HepG2 (cell line): ENCODE measurements at regions not wholly inside any gene's neighbourhood (a gene's known extent, or its start where the extent isn't known, plus 50 kb on each side); places are given as distances from the start of the nearest gene placed in this dataset.

ENCODE experiments used
- ATAC-seq: fragments of 200-7000 bp; cut with Tn5 transposase; 3 replicates; pipeline ENCODE4 v1.9.1; 2020; ENCODE audit warnings: mild to moderate bottlenecking, moderate library complexity
- BruUV-seq: library from RNA; stranded (reverse); fragments of 400-500 nt; replicated peaks from 2 replicates; lab custom pipeline; 2021; lab: Mats Ljungman, UMichigan
- CTCF ChIA-PET: fragments of 300-600 bp; formaldehyde crosslinking; extraction: SDS; loops from one replicate; lab custom pipeline; 2021; ENCODE audit warnings: low total read pairs, inconsistent platforms, low intra/inter-chr PET ratio; lab: Yijun Ruan, JAX
- POLR2A ChIA-PET: fragments of 350-600 bp; sonication (Branson Sonifier 250); formaldehyde crosslinking; loops from one replicate; lab custom pipeline; 2020; ENCODE audit warnings: antibody characterized with exemption, inconsistent platforms; lab: Yijun Ruan, JAX
- DNase-seq: peaks from one replicate; pipeline ENCODE4 v3.0.0-alpha.2; 2015; ENCODE audit warnings: low spot score
- FAIRE-seq: peaks from 3 replicates; lab custom pipeline; 2011; peaks lifted over from hg19 to GRCh38; lab: Jason Lieb, UNC
- H2AFZ ChIP-seq: one replicate; pipeline ENCODE4 v1.6.1; 2011; ENCODE audit warnings: low read length, inconsistent platforms
- H3K27ac ChIP-seq: fragments of 300-600 bp; 3 replicates; pipeline ENCODE4 v1.8.0; 2011; ENCODE audit warnings: mixed run types, mild to moderate bottlenecking, mixed read lengths, low read length, inconsistent platforms; ENCODE audit not compliant: insufficient read depth; ENCODE audit errors: extremely low read length
- H3K27me3 ChIP-seq, 2 experiments: fragments of 200-600 bp in 1 of 2; 2 replicates in 1 of 2; 3 replicates in 1 of 2; pipeline versions ENCODE4 v1.6.0 to v1.8.0; 2011; ENCODE audit warnings: low read length in 2 of 2, mild to moderate bottlenecking in 2 of 2, moderate library complexity in 2 of 2, inconsistent platforms in 1 of 2; ENCODE audit not compliant: insufficient read depth in 2 of 2, control insufficient read depth in 1 of 2
- H3K36me3 ChIP-seq, 2 experiments: fragments of 200-600 bp in 1 of 2; replicated peaks in 1 of 2; 2 replicates in 1 of 2; 3 replicates in 1 of 2; pipeline versions ENCODE4 v1.5.1 to v1.8.0; 2011; ENCODE audit warnings: low read length in 2 of 2, inconsistent platforms in 1 of 2; ENCODE audit not compliant: insufficient read depth in 2 of 2, control insufficient read depth in 1 of 2
- H3K4me1 ChIP-seq: 2 replicates; pipeline ENCODE4 v1.5.1; 2012; ENCODE audit warnings: low read length, inconsistent platforms; ENCODE audit not compliant: insufficient read depth
- H3K4me2 ChIP-seq: 2 replicates; pipeline ENCODE4 v1.6.0; 2011; ENCODE audit warnings: low read depth, low read length, inconsistent platforms
- H3K4me3 ChIP-seq, 3 experiments: fragments of 200-600 bp in 1 of 3; sonication (generic), shearing (Covaris generic) in 1 of 3; replicated peaks in 1 of 3; 2 replicates each; pipeline ENCODE4 v1.5.1; 2011 to 2016; ENCODE audit warnings: low read length in 3 of 3, inconsistent platforms in 2 of 3, low read depth in 2 of 3, mild to moderate bottlenecking in 2 of 3, control low read depth in 1 of 3, mixed read lengths in 1 of 3; ENCODE audit not compliant: insufficient read depth in 1 of 3
- H3K79me2 ChIP-seq: one replicate; pipeline ENCODE4 v1.6.1; 2011; ENCODE audit warnings: low read length, inconsistent platforms; ENCODE audit not compliant: insufficient read depth
- H3K9ac ChIP-seq: 2 replicates; pipeline ENCODE4 v1.6.0; 2011; ENCODE audit warnings: mild to moderate bottlenecking, low read depth, low read length, inconsistent platforms; ENCODE audit not compliant: insufficient read depth
- H3K9me3 ChIP-seq: 2 replicates; pipeline ENCODE4 v1.5.1; 2012; ENCODE audit warnings: mild to moderate bottlenecking, low read length
- H4K20me1 ChIP-seq: 2 replicates; pipeline ENCODE4 v1.6.0; 2011; ENCODE audit warnings: inconsistent platforms, mild to moderate bottlenecking, low read length, moderate library complexity; ENCODE audit not compliant: insufficient read depth
- CC2D1A ChIP-seq: sonication (generic); formaldehyde crosslinking; IDR thresholded peaks from 2 replicates; pipeline ENCODE4 v1.8.1; 2023; ENCODE audit warnings: mild to moderate bottlenecking, missing genetic modification reagents
- HNF4A ChIP-seq: sonication (generic); formaldehyde crosslinking; IDR thresholded peaks from 2 replicates; pipeline ENCODE4 v1.4.0; 2020; ENCODE audit warnings: missing genetic modification reagents
- KLF9 ChIP-seq: IDR thresholded peaks from 2 replicates; pipeline ENCODE4 v1.6.1; 2016; ENCODE audit warnings: low read depth
- MAFK ChIP-seq, 2 experiments: IDR thresholded peaks in 1 of 2; conservative IDR thresholded peaks in 1 of 2; 2 replicates each; pipeline ENCODE4 v1.6.1; 2011; ENCODE audit warnings: improper control_type of control experiment in 2 of 2, low read length in 2 of 2
- MIER3 ChIP-seq: IDR thresholded peaks from 2 replicates; pipeline ENCODE4 v1.6.1; 2016; ENCODE audit warnings: missing compliant biosample characterization, borderline replicate concordance
- POLR2G ChIP-seq: fragments of 200-400 bp; formaldehyde crosslinking; IDR thresholded peaks from 2 replicates; pipeline ENCODE4 v1.6.1; 2018; ENCODE audit warnings: mild to moderate bottlenecking, low read depth, low read length, moderate library complexity
- SOX6 ChIP-seq, 2 experiments: fragments of 450-650 bp in 1 of 2; sonication (generic) in 1 of 2; formaldehyde crosslinking in 1 of 2; IDR thresholded peaks; 2 replicates each; pipeline versions ENCODE4 v1.4.0 to v1.6.1; 2017 to 2020; ENCODE audit warnings: antibody characterized with exemption in 1 of 2, mild to moderate bottlenecking in 1 of 2, missing genetic modification reagents in 1 of 2
- U2AF2 ChIP-seq: fragments of 200-400 bp; formaldehyde crosslinking; IDR thresholded peaks from 2 replicates; pipeline ENCODE4 v1.6.1; 2017; ENCODE audit warnings: low read depth, mild to moderate bottlenecking, low read length
- ZFP62 ChIP-seq: sonication (generic); formaldehyde crosslinking; IDR thresholded peaks from 2 replicates; pipeline ENCODE4 v1.4.0; 2020; ENCODE audit warnings: missing genetic modification reagents
- ZNF292 ChIP-seq: sonication (generic); formaldehyde crosslinking; IDR thresholded peaks from 2 replicates; pipeline ENCODE4 v1.8.1; 2022; ENCODE audit warnings: mild to moderate bottlenecking, low read depth, missing genetic modification reagents, borderline replicate concordance
- ZNF549 ChIP-seq: sonication (generic); formaldehyde crosslinking; IDR thresholded peaks from 2 replicates; pipeline ENCODE4 v1.5.0; 2020; ENCODE audit warnings: missing genetic modification reagents
- ZNF644 ChIP-seq: IDR thresholded peaks from 2 replicates; pipeline ENCODE4 v1.6.1; 2016; ENCODE audit warnings: low read depth
- WGBS: methylation state at CpG from one replicate; pipeline ENCODE4 v1.1.6; 2017; ENCODE audit warnings: low lambda C conversion rate; 5-methylcytosine and 5-hydroxymethylcytosine counted together
- in situ Hi-C: cut with HindIII; loops from 2 replicates; pipeline ENCODE4 v1.10.0; 2017; ENCODE audit warnings: low pct_unique_long_range_greater_than_20kb; ENCODE audit not compliant: extremely low pct_ligation_motif_present
- intact Hi-C: fragments of 100-400 bp; cut with micrococcal nuclease; formaldehyde crosslinking; loops from one replicate; pipeline ENCODE4 v1.10.0; 2022; ENCODE audit not compliant: unreplicated experiment
- TF ChIP-seq, protein P1 (sequence below): sonication (generic); formaldehyde crosslinking; IDR thresholded peaks from 2 replicates; pipeline ENCODE4 v1.4.0; 2020; ENCODE audit warnings: mild to moderate bottlenecking, missing genetic modification reagents
- TF ChIP-seq, protein P2 (sequence below): IDR thresholded peaks from 2 replicates; pipeline ENCODE4 v1.4.0; 2020; ENCODE audit warnings: mild to moderate bottlenecking, missing genetic modification reagents

DNA sequence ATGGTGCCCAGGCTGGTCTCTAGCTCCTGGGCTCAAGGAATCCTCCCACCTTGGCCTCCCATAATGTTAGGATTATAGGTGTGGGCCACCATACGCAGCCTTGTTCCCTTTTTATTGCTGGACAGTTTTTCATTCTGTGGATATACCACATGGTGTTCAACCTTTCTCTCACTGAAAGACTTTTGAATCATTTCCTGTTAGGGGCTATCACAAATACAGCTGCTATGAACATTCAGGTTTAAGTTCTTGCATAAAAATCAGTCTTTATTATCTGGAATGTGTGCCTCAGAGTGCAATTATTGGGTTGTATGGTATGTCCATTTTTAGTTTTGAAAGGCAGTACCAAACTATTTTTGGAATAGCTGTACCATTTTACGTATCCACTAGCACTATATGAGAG lies 647.2 kb downstream of the LIG4 start:
- no peak overlapping the region for H3K9ac ChIP-seq
- H2AFZ ChIP-seq = no peak overlapping the region
- no peaks in the 10 kb centered on the region for H3K27me3 ChIP-seq
- no peaks in the 10 kb centered on the region for H3K79me2 ChIP-seq
- H3K4me1 ChIP-seq = no peaks in the 10 kb centered on the region
- CTCF ChIA-PET = no interaction called here
- POLR2A ChIA-PET = no interaction called here
- H3K27ac ChIP-seq = no peak overlapping the region
- BruUV-seq = no TSS peak
- ATAC-seq (no peak), DNase-seq (no peak), FAIRE-seq (no peak)
- no peak overlapping the region for H3K4me3 ChIP-seq
- no peaks in the 10 kb centered on the region for H4K20me1 ChIP-seq
- no peaks in the 10 kb centered on the region for H3K9me3 ChIP-seq
- TF ChIP-seq POLR2G (no peak), CC2D1A (no peak)
- intact Hi-C loops = no loop called here
- no peak overlapping the region for H3K4me2 ChIP-seq
- WGBS = 48% methylated on average over 2 of the region's 2 CpGs
- no peaks in the 10 kb centered on the region for H3K36me3 ChIP-seq
- in situ Hi-C loops = no loop called here

DNA sequence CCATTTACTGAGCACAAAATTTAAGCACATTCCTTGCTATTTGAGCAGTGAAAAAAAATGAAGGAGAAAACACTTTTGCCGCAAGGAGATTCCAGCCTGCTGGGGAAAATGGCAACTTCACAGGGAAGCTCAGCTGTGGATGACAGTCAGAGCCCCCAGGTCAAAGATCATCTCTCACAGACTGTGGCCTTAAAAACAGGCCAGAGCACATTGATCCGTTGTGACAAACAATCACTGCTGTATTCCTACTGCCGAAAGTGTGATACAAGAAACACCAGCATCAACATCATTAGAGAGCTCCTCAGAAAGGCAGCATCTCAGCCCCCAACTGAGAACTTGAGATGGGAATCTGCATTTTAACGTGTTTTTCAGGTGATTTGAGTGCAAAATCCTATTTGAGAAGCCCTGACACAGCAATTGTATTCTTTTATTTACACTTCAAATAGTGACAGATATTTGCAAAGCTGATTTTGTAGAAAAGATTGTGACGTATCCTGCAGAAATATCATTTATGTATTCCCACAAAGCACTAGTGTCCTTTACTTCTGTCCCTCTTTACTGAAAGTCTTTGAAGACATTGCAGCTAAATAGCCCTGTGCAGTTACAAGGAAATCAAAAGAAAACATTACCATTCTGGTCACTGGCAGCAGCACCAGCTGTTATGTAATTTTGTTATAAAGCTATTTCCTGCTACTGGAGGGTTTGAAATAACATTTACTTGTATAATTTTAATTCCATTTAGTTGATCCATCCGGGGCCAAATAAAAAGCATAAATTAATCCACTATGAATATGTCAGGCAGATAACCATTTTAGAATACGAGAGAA lies 652.0 kb downstream of the LIG4 start:
- Histone ChIP-seq H3K4me3 (no peak overlapping the region), H2AFZ (no peak overlapping the region), H3K9me3 (no peaks in the 10 kb centered on the region), H3K4me2 (no peak overlapping the region), H3K79me2 (no peaks in the 10 kb centered on the region), H3K4me1 (no peaks in the 10 kb centered on the region), H3K9ac (no peak overlapping the region), H3K27ac (no peak overlapping the region), H4K20me1 (no peaks in the 10 kb centered on the region), H3K36me3 (no peaks in the 10 kb centered on the region), H3K27me3 (no peaks in the 10 kb centered on the region)
- BruUV-seq = no TSS peak
- CTCF ChIA-PET = no interaction called here
- FAIRE-seq (no peak), DNase-seq (peak; percentile 0), ATAC-seq (peak; percentile 97)
- WGBS = 3% methylated on average over 7 of the region's 7 CpGs
- POLR2A ChIA-PET = no interaction called here
- intact Hi-C loops = no loop called here
- in situ Hi-C loops = no loop called here
- TF ChIP-seq, protein P1, sequence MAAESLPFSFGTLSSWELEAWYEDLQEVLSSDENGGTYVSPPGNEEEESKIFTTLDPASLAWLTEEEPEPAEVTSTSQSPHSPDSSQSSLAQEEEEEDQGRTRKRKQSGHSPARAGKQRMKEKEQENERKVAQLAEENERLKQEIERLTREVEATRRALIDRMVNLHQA (CRISPR knock-in tag) = no peak
- TF ChIP-seq HNF4A (CRISPR knock-in tag) (peak; percentile 65), ZFP62 (CRISPR knock-in tag) (no peak), U2AF2 (no peak), MIER3 (no peak), ZNF644 (CRISPR knock-in tag) (0 out of 2 replicates have a peak, but pooled peaks have one; percentile 34), ZNF292 (CRISPR knock-in tag) (peak; percentile 69; the same call in 1 of the 2 replicates), SOX6 (IDR thresholded peaks at IDR 0.05) (no peak), SOX6 (CRISPR knock-in tag; IDR thresholded peaks at IDR 0.05) (0 out of 2 replicates have a peak, but pooled peaks have one; percentile 15), KLF9 (CRISPR knock-in tag) (no peak), ZNF549 (CRISPR knock-in tag) (0 out of 2 replicates have a peak, but pooled peaks have one; percentile 31), MAFK (conservative IDR thresholded peaks at IDR 0.05 in 1 of 2, IDR thresholded peaks at IDR 0.05 in 1 of 2; ENCODE audit: low read length in 2 of 2) (peak in 1 of 2 experiments; percentile 37; a peak in 1 of 4 replicates)
- TF ChIP-seq, protein P2, sequence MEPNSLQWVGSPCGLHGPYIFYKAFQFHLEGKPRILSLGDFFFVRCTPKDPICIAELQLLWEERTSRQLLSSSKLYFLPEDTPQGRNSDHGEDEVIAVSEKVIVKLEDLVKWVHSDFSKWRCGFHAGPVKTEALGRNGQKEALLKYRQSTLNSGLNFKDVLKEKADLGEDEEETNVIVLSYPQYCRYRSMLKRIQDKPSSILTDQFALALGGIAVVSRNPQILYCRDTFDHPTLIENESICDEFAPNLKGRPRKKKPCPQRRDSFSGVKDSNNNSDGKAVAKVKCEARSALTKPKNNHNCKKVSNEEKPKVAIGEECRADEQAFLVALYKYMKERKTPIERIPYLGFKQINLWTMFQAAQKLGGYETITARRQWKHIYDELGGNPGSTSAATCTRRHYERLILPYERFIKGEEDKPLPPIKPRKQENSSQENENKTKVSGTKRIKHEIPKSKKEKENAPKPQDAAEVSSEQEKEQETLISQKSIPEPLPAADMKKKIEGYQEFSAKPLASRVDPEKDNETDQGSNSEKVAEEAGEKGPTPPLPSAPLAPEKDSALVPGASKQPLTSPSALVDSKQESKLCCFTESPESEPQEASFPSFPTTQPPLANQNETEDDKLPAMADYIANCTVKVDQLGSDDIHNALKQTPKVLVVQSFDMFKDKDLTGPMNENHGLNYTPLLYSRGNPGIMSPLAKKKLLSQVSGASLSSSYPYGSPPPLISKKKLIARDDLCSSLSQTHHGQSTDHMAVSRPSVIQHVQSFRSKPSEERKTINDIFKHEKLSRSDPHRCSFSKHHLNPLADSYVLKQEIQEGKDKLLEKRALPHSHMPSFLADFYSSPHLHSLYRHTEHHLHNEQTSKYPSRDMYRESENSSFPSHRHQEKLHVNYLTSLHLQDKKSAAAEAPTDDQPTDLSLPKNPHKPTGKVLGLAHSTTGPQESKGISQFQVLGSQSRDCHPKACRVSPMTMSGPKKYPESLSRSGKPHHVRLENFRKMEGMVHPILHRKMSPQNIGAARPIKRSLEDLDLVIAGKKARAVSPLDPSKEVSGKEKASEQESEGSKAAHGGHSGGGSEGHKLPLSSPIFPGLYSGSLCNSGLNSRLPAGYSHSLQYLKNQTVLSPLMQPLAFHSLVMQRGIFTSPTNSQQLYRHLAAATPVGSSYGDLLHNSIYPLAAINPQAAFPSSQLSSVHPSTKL = 0 out of 2 replicates have a peak, but pooled peaks have one; percentile 15
